ENCODE measurements at regions not wholly inside any gene's neighbourhood (a gene's known extent, or its start where the extent isn't known, plus 50 kb on each side); places are given as distances from the start of the nearest gene placed in this dataset.

DNA sequence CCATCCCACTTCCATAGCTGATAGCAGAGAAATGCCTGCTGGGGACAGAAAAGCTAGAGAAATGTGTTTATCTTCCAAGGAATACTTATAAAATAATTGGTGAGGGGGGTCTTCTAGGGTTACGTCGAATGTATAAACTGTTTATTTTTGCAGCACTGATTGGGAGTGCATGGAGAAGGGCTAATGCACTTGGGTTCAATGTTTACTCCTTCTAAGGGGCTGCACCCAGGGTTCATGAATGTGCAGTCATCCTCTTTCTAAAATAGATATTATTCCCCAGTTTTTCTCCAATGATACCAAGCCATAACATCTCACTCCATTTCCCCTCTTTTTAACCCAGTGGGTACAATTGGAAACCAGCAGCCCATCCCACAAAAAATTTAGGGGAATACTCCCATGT is 336.9 kb downstream of the ETS1 start:
- TF ChIP-seq CTCF (IDR thresholded peaks at IDR 0.05; ENCODE audit: insufficient read depth, low read depth, low read length), result no peak
- no peak for DNase-seq (ENCODE audit: low read depth)

DNA sequence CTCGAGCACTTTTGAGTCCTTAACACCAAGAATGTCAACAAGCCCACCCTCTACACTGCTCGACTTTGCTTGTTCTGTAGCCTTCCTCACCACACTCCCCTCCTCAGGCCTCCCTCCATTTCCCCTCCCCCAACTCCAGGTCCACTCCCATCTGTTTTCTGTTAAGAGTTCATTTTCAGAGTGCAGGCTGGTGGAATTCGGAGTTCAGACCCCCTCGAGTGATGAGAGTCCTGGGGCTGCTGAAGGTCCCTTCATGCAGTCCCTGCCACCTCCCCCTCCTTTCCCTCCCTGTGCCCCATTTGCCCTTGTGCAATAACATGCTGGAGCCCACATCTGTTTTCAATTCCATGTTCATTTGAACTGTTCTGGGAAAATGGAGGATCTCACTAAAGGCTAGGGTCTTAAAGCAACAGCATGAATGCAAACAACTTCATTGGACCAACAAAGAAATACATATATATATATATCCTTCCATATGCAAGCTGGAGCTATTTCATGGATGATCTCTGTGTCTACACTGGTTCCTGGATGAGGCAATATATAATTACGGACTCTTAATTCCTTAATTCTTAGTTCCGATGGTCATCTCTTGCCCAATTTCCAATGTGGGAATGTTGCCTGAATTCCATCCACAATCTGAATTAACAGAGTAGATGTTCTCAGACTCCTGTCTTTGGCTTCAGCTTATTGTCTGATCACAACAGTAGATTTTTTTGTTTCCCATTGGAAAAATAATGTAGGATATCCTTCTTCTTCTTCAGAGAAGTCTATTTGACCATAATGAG is 340.4 kb downstream of the ETS1 start:
- no peak overlapping the region for H3K4me3 ChIP-seq (ENCODE audit: low read depth, low read length)
- DNase-seq (ENCODE audit: low read depth), result peak; percentile 55
- no peak for TF ChIP-seq CTCF (IDR thresholded peaks at IDR 0.05; ENCODE audit: insufficient read depth, low read depth, low read length)

More for the DNA sequence above, 336.9 kb downstream of the ETS1 start:
- no peak overlapping the region for H3K4me3 ChIP-seq (ENCODE audit: low read depth, low read length)

DNA sequence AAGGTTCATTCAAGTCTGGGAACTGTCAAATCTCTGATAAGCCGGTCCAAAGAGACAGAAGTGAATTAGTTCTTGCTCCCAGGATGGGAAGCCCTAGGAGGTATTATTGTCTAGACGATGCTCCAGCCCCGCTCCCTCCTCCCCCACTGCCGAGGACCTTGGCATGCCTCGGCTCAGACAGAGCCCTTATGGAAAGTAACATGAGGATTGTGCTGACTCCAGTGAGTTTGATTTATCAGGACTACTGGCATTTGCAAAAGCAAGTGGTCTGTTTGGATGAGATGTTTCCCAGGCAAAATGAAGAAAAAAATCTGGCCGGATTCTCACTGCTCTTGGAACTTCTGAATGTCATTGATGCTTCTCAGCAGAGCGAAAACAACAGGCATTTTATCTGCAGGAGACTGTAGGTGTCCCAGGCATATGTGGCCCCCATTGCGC is 341.0 kb downstream of the ETS1 start:
- DNase-seq (ENCODE audit: low read depth), result peak; percentile 73

GRCh38 chr11:128244871-128245270 is 342.5 kb downstream of the ETS1 start:
- H3K4me3 ChIP-seq (ENCODE audit: low read depth, low read length), result no peak overlapping the region
- no peak for TF ChIP-seq CTCF (IDR thresholded peaks at IDR 0.05; ENCODE audit: insufficient read depth, low read depth, low read length)
- no peak for DNase-seq (ENCODE audit: low read depth)

More for the DNA sequence above, 341.0 kb downstream of the ETS1 start:
- no peak overlapping the region for H3K4me3 ChIP-seq (ENCODE audit: low read depth, low read length)
- TF ChIP-seq CTCF (IDR thresholded peaks at IDR 0.05; ENCODE audit: insufficient read depth, low read depth, low read length), result no peak

DNA sequence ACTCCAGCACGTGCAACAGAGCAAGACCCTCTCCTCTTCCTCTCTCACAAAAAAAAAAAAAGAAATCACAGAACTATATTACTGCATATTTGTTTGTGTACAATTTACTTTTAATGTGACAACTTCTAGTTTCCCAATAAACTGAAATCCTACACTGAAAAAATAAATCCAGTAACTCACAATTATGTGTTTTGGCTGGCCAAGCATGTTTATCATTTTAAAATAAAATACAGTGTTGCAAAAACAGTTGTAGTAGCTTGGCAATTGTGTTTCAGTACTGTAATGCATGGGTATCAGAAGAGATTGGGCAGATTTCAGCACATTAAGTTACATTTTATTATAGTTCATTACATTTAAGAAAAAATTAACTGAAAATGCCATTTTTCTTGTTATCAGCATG is 344.9 kb downstream of the ETS1 start:
- no peak for TF ChIP-seq CTCF (IDR thresholded peaks at IDR 0.05; ENCODE audit: insufficient read depth, low read depth, low read length)
- DNase-seq (ENCODE audit: low read depth), result no peak
- no peak overlapping the region for H3K4me3 ChIP-seq (ENCODE audit: low read depth, low read length)

DNA sequence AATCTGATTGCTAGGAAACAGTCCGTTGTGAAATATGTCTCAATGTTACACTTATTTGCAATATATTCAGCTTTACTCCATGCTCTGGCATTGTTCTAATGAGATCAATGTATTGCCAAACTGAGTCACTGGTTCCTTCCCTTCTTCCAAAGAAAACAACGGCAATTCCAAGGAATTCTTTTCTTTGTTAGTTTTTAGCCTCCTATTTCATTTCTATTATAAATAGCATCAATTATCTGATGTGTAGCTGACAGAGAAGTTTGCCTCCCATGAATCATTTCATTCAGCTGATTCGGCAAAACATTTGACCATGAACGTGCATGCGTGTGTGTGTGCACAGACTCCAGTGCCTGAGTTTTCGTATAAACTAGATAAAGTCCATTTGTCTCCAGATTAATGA is 346.8 kb downstream of the ETS1 start:
- no peak for DNase-seq (ENCODE audit: low read depth)
- H3K4me3 ChIP-seq (ENCODE audit: low read depth, low read length), result no peak overlapping the region
- TF ChIP-seq CTCF (IDR thresholded peaks at IDR 0.05; ENCODE audit: insufficient read depth, low read depth, low read length), result no peak

DNA sequence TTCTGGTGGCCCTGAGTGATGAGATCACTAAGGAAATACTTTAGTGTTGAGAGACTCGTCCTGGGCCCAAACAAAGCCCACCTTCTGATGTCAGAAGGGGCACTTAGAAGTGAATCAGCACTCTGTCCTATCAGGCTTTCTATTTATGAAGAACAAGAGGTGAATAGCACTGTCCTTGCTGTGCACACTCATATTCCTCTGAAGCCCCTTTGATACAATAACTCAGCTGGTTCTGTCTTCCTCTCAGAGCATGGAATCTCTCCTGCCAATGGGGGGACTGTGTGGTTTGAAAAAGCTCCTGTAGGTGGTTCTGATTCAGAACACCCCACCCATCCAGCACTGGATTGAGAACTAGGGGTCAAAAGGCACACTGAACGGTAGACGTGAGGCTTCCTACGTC is 348.1 kb downstream of the ETS1 start:
- H3K4me3 ChIP-seq (ENCODE audit: low read depth, low read length), result no peak overlapping the region
- DNase-seq (ENCODE audit: low read depth), result no peak
- TF ChIP-seq CTCF (IDR thresholded peaks at IDR 0.05; ENCODE audit: insufficient read depth, low read depth, low read length), result no peak

Measured in fibroblast of villous mesenchyme (primary cell).